ENCODE measurements at regions not wholly inside any gene's neighbourhood (a gene's known extent, or its start where the extent isn't known, plus 50 kb on each side); places are given as distances from the start of the nearest gene placed in this dataset.

GRCh38 chr13:77390391-77390790 lies 63.5 kb upstream of the MYCBP2 start:
- no peak for DNase-seq
- Mint-ChIP-seq H3K9me3 (ENCODE audit: low read depth, unreplicated experiment) (no peaks in the 10 kb centered on the region), H3K4me3 (ENCODE audit: low read depth, unreplicated experiment) (no peak overlapping the region), H3K27ac (ENCODE audit: unreplicated experiment) (no peak overlapping the region), H3K36me3 (ENCODE audit: insufficient read depth, unreplicated experiment) (no peaks in the 10 kb centered on the region), H3K27me3 (ENCODE audit: unreplicated experiment) (no peaks in the 10 kb centered on the region), H3K4me1 (ENCODE audit: low read depth, unreplicated experiment) (no peaks in the 10 kb centered on the region)
- intact Hi-C loops (cut with micrococcal nuclease; ENCODE audit: unreplicated experiment): no loop called here
- no TSS peak for BruUV-seq (replicated peaks)
- CTCF ChIA-PET: no interaction called here
- no peak for TF ChIP-seq CTCF (IDR thresholded peaks at IDR 0.05; ENCODE audit: unreplicated experiment)

GRCh38 chr13:77389625-77390000 lies 62.7 kb upstream of the MYCBP2 start:
- no TSS peak for BruUV-seq (replicated peaks)
- no peak for TF ChIP-seq CTCF (IDR thresholded peaks at IDR 0.05; ENCODE audit: unreplicated experiment)
- Mint-ChIP-seq H3K27me3 (ENCODE audit: unreplicated experiment) (no peaks in the 10 kb centered on the region), H3K36me3 (ENCODE audit: insufficient read depth, unreplicated experiment) (no peaks in the 10 kb centered on the region), H3K4me1 (ENCODE audit: low read depth, unreplicated experiment) (no peaks in the 10 kb centered on the region), H3K9me3 (ENCODE audit: low read depth, unreplicated experiment) (no peaks in the 10 kb centered on the region), H3K4me3 (ENCODE audit: low read depth, unreplicated experiment) (no peak overlapping the region), H3K27ac (ENCODE audit: unreplicated experiment) (no peak overlapping the region)
- intact Hi-C loops (cut with micrococcal nuclease; ENCODE audit: unreplicated experiment): no loop called here
- no peak for DNase-seq
- CTCF ChIA-PET: no interaction called here

- no peaks in the 10 kb centered on the region for H3K27me3 Mint-ChIP-seq (ENCODE audit: unreplicated experiment)
- DNase-seq: no peak
- H3K4me3 Mint-ChIP-seq (ENCODE audit: low read depth, unreplicated experiment): no peak overlapping the region
- H3K27ac Mint-ChIP-seq (ENCODE audit: unreplicated experiment): no peak overlapping the region
- H3K4me1 Mint-ChIP-seq (ENCODE audit: low read depth, unreplicated experiment): no peaks in the 10 kb centered on the region
- CTCF ChIA-PET: interaction anchor here (0.6 kb wide), 1 partner anchor 35 kb away, joined by 4 read pairs; no protein-coding TSS in a partner anchor
- no peak for TF ChIP-seq CTCF (IDR thresholded peaks at IDR 0.05; ENCODE audit: unreplicated experiment)
- BruUV-seq (replicated peaks): no TSS peak
- no peaks in the 10 kb centered on the region for H3K9me3 Mint-ChIP-seq (ENCODE audit: low read depth, unreplicated experiment)
- intact Hi-C loops (cut with micrococcal nuclease; ENCODE audit: unreplicated experiment): no loop called here
- H3K36me3 Mint-ChIP-seq (ENCODE audit: insufficient read depth, unreplicated experiment): no peaks in the 10 kb centered on the region
Measured at GRCh38 chr13:77388944-77389624, 62.2 kb upstream of the MYCBP2 start.

DNA sequence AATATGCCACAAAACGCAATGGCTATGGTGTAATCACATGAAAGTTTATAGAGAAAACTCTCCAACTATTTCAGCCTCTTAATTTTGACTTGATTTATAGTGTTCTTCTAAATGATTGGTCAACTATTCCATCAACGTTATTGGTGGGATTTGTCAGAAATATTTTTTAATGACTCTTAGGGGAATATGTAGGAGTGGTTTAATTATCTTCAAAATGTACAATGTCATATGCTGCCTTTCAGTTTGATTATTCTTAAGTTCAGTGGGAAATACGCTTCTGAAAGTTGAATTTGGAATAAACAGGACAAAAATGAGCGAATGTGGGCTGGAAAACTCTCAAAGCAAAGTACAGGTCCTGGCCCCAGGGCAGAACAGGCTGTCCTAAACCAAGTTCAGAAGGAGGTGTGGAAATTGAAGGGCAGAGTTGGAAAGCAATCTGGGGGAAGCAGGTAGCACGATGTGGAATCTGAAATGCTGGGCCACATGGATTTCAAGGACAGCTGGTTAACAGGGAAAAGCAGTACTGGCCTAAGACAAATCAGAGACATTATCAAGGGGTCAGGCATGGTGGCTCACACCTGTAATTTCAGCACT lies 60.8 kb upstream of the MYCBP2 start:
- CTCF ChIA-PET: no interaction called here
- Mint-ChIP-seq H3K4me1 (ENCODE audit: low read depth, unreplicated experiment) (no peaks in the 10 kb centered on the region), H3K36me3 (ENCODE audit: insufficient read depth, unreplicated experiment) (no peaks in the 10 kb centered on the region), H3K4me3 (ENCODE audit: low read depth, unreplicated experiment) (no peak overlapping the region), H3K27me3 (ENCODE audit: unreplicated experiment) (no peaks in the 10 kb centered on the region), H3K9me3 (ENCODE audit: low read depth, unreplicated experiment) (no peaks in the 10 kb centered on the region), H3K27ac (ENCODE audit: unreplicated experiment) (no peak overlapping the region)
- no peak for DNase-seq
- TF ChIP-seq CTCF (IDR thresholded peaks at IDR 0.05; ENCODE audit: unreplicated experiment): no peak
- intact Hi-C loops (cut with micrococcal nuclease; ENCODE audit: unreplicated experiment): no loop called here
- no TSS peak for BruUV-seq (replicated peaks)

All from Calu3 (cell line).